Gastrocnemius medialis (tissue), 4 donors: ENCODE measurements at regions not wholly inside any gene's neighbourhood (a gene's known extent, or its start where the extent isn't known, plus 50 kb on each side); places are given as distances from the start of the nearest gene placed in this dataset.

Source experiments
- ATAC-seq, 2 donors: fragments of 150-250 bp; one replicate each; pipeline ENCODE4 v1.9.1; 2016
- DNase-seq, 2 donors: peaks; one replicate each; pipeline ENCODE4 v3.0.0-alpha.2; 2019
- H3K27ac ChIP-seq, 4 donors: fragments of 200-600 bp; sonication (generic); 1 replicate in 1 of 4; 2 replicates in 3 of 4; pipeline ENCODE4 v1.5.1; 2016 to 2018; ENCODE audit warnings: mild to moderate bottlenecking in 2 of 4, moderate library complexity in 1 of 4
- H3K27me3 ChIP-seq, 3 donors: fragments of 200-600 bp; sonication (generic) in 2 of 3; 1 replicate in 1 of 3; 2 replicates in 2 of 3; pipeline versions ENCODE4 v1.5.1 to v1.6.0; 2016 to 2019; ENCODE audit warnings: mild to moderate bottlenecking in 1 of 3, moderate library complexity in 1 of 3
- H3K36me3 ChIP-seq, 2 donors: fragments of 200-600 bp; sonication (generic) in 1 of 2; one replicate each; pipeline ENCODE4 v1.5.1; 2017 to 2018
- H3K4me1 ChIP-seq, 2 donors: fragments of 200-600 bp; sonication (generic) in 1 of 2; one replicate each; pipeline ENCODE4 v1.5.1; 2016 to 2017; ENCODE audit warnings: mild to moderate bottlenecking in 2 of 2
- H3K4me3 ChIP-seq, 4 donors: fragments of 200-600 bp; sonication (generic) in 3 of 4; 1 replicate in 1 of 4; 2 replicates in 3 of 4; pipeline ENCODE4 v1.5.1; 2016 to 2019; ENCODE audit warnings: mild to moderate bottlenecking in 2 of 4
- H3K9me3 ChIP-seq, 3 donors: fragments of 200-600 bp; sonication (generic) in 2 of 3; 1 replicate in 1 of 3; 2 replicates in 2 of 3; pipeline ENCODE4 v1.5.1; 2016 to 2019
- CTCF ChIP-seq, 5 experiments: fragments of 450-650 bp in 3 of 5; fragments of 200-600 bp in 2 of 5; sonication (generic) in 2 of 5; IDR thresholded peaks in 4 of 5; conservative IDR thresholded peaks in 1 of 5; 1 replicate in 4 of 5; 2 replicates in 1 of 5; pipeline ENCODE4 v1.5.1; 2016 to 2019; ENCODE audit warnings: antibody characterized with exemption in 5 of 5, mild to moderate bottlenecking in 3 of 5, moderate library complexity in 3 of 5
- POLR2A ChIP-seq, 2 donors: fragments of 450-650 bp; IDR thresholded peaks; one replicate each; pipeline ENCODE4 v1.6.1; 2017; ENCODE audit warnings: antibody characterized with exemption in 2 of 2, mild to moderate bottlenecking in 2 of 2, moderate library complexity in 2 of 2
- in situ Hi-C, 4 donors: fragments of 200-750 bp; cut with MboI; loops; one replicate each; pipeline versions ENCODE4 v1.15.0 to v1.8.0; 2017; ENCODE audit warnings: low sequenced_read_pairs in 4 of 4
- intact Hi-C: fragments of 100-400 bp; cut with DNase I; formaldehyde crosslinking; loops from one replicate; pipeline ENCODE4 v1.15.1; 2023; ENCODE audit warnings: low total_unique reads

- DNase-seq (no peak), ATAC-seq (no peak)
- Histone ChIP-seq H3K27ac (no peak overlapping the region), H3K9me3 (no peaks in the 10 kb centered on the region), H3K36me3 (no peaks in the 10 kb centered on the region), H3K4me3 (no peak overlapping the region), H3K27me3 (no peaks in the 10 kb centered on the region), H3K4me1 (no peaks in the 10 kb centered on the region)
- in situ Hi-C loops = no loop called here
- TF ChIP-seq CTCF (IDR thresholded peaks at IDR 0.05 in 4 of 5, conservative IDR thresholded peaks at IDR 0.05 in 1 of 5) (no peak), POLR2A (IDR thresholded peaks at IDR 0.05) (no peak)
- intact Hi-C loops = no loop called here
These were observed 83.3 kb downstream of the EDEM1 start for GRCh38 chr3:5270666-5271371.

- intact Hi-C loops = no loop called here
- DNase-seq (no peak), ATAC-seq (no peak)
- TF ChIP-seq POLR2A (IDR thresholded peaks at IDR 0.05) (no peak), CTCF (IDR thresholded peaks at IDR 0.05 in 4 of 5, conservative IDR thresholded peaks at IDR 0.05 in 1 of 5) (no peak)
- Histone ChIP-seq H3K27me3 (no peaks in the 10 kb centered on the region), H3K4me3 (no peak overlapping the region), H3K4me1 (no peaks in the 10 kb centered on the region), H3K36me3 (no peaks in the 10 kb centered on the region), H3K27ac (no peak overlapping the region), H3K9me3 (no peaks in the 10 kb centered on the region)
- in situ Hi-C loops = no loop called here
These were observed 83.8 kb downstream of the EDEM1 start for GRCh38 chr3:5271372-5271683.

GRCh38 chr3:5272387-5272786 lies 84.9 kb downstream of the EDEM1 start:
- ATAC-seq = no peak
- in situ Hi-C loops = no loop called here
- DNase-seq = no peak
- TF ChIP-seq POLR2A (IDR thresholded peaks at IDR 0.05) = no peak
- no peak for TF ChIP-seq CTCF (IDR thresholded peaks at IDR 0.05 in 4 of 5, conservative IDR thresholded peaks at IDR 0.05 in 1 of 5)
- Histone ChIP-seq H3K27me3 (no peaks in the 10 kb centered on the region), H3K4me1 (no peaks in the 10 kb centered on the region), H3K36me3 (no peaks in the 10 kb centered on the region), H3K27ac (no peak overlapping the region), H3K4me3 (no peak overlapping the region), H3K9me3 (no peaks in the 10 kb centered on the region)
- intact Hi-C loops = no loop called here

- Histone ChIP-seq H3K9me3 (no peaks in the 10 kb centered on the region), H3K4me1 (no peaks in the 10 kb centered on the region), H3K36me3 (no peaks in the 10 kb centered on the region), H3K27ac (no peak overlapping the region), H3K27me3 (no peaks in the 10 kb centered on the region), H3K4me3 (no peak overlapping the region)
- DNase-seq (no peak), ATAC-seq (no peak)
- intact Hi-C loops (no loop called here), in situ Hi-C loops (no loop called here)
- no peak for TF ChIP-seq POLR2A (IDR thresholded peaks at IDR 0.05)
- TF ChIP-seq CTCF (IDR thresholded peaks at IDR 0.05 in 4 of 5, conservative IDR thresholded peaks at IDR 0.05 in 1 of 5) = no peak
These were observed 86.6 kb downstream of the EDEM1 start for GRCh38 chr3:5274091-5274490.

GRCh38 chr3:5275529-5275928 lies 88.0 kb downstream of the EDEM1 start:
- no peak for ATAC-seq
- H3K9me3 ChIP-seq = no peaks in the 10 kb centered on the region
- in situ Hi-C loops = no loop called here

More at GRCh38 chr3:5275529-5275928, 88.0 kb downstream of the EDEM1 start:
- Histone ChIP-seq H3K36me3 (no peaks in the 10 kb centered on the region), H3K27ac (no peak overlapping the region), H3K4me3 (no peak overlapping the region), H3K4me1 (no peaks in the 10 kb centered on the region), H3K27me3 (no peaks in the 10 kb centered on the region)
- intact Hi-C loops = no loop called here
- TF ChIP-seq POLR2A (IDR thresholded peaks at IDR 0.05) (no peak), CTCF (IDR thresholded peaks at IDR 0.05 in 4 of 5, conservative IDR thresholded peaks at IDR 0.05 in 1 of 5) (no peak)
- no peak for DNase-seq
